ENCODE measurements at regions not wholly inside any gene's neighbourhood (a gene's known extent, or its start where the extent isn't known, plus 50 kb on each side); places are given as distances from the start of the nearest gene placed in this dataset.
A peak's percentile ranks its signal among the peaks of the same experiment; 100 is the strongest.

DNA sequence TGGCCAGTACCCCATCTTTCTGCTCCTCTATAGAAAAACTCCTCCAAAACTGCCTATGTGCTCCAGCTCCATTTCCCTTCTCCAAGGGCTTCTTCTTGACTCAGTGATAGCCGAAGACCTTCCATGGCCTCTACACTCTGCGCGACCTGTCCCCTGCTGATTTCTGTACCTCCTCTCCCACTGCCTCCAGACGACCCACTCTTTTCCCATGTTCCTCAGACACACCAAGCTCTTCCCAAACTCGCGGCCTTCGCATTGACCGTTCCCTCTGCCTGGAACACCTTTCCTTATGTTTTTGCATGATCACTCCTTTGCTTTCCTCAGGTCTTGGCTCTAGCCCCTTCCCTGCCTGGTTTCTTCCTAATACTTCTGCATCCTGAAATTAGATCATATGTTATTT, 255.6 kb upstream of the SDK2 start:
- peak in 1 of 2 experiments; percentile 22 for DNase-seq (ENCODE audit: low read depth in 1 of 2, low spot score in 2 of 2)
- Histone ChIP-seq H3K27ac (ENCODE audit: low read depth, low read length) (no peak overlapping the region), H3K4me2 (ENCODE audit: insufficient read depth in 1 of 2, low read depth in 2 of 2, low read length in 2 of 2) (no peak overlapping the region), H3K79me1 (ENCODE audit: low read depth, low read length) (no peaks in the 10 kb centered on the region), H3K4me3 (ENCODE audit: extremely low read depth in 1 of 4, insufficient read depth in 2 of 4, low read depth in 3 of 4, low read length in 4 of 4) (no peak overlapping the region), H3K27me3 (replicated peaks in 1 of 4; ENCODE audit: control insufficient read depth in 3 of 4, extremely low read depth in 1 of 4, insufficient read depth in 3 of 4, low read length in 3 of 4) (peaks cover 33 to 65% (median 51%) of the 10 kb centered on the region in 4 experiments), H3K18ac (ENCODE audit: extremely low read depth, low read length) (no peak overlapping the region), H3K36me3 (ENCODE audit: control insufficient read depth in 2 of 4, insufficient read depth in 4 of 4, low read length in 3 of 4) (no peaks in the 10 kb centered on the region), H3K4ac (replicated peaks; ENCODE audit: insufficient read length, low read depth, low read length) (no peak overlapping the region), H4K91ac (replicated peaks; ENCODE audit: insufficient read length, low read length) (no peak overlapping the region), H3K56ac (replicated peaks; ENCODE audit: insufficient read length, low read depth, low read length) (no peak overlapping the region), H3K14ac (ENCODE audit: insufficient read length) (no peak overlapping the region), H2BK12ac (ENCODE audit: low read depth, low read length) (no peak overlapping the region), H3K23ac (ENCODE audit: insufficient read length) (no peak overlapping the region), H3K9me3 (ENCODE audit: insufficient read depth in 2 of 2, low read depth in 1 of 2, low read length in 1 of 2) (no peaks in the 10 kb centered on the region), H3K4me1 (replicated peaks in 1 of 4; ENCODE audit: control insufficient read depth in 3 of 4, insufficient read depth in 4 of 4, low read length in 3 of 4) (peaks cover 3 to 15% (median 8%) of the 10 kb centered on the region in 4 experiments; a peak in 6 of 7 replicates), H2BK15ac (ENCODE audit: low read length) (no peak overlapping the region), H3K23me2 (ENCODE audit: low read depth, low read length) (peaks cover 10% of the 10 kb centered on the region), H2BK120ac (replicated peaks; ENCODE audit: low read depth, low read length) (no peak overlapping the region), H3K79me2 (ENCODE audit: control insufficient read depth in 1 of 2, insufficient read depth in 2 of 2, low read length in 2 of 2) (no peaks in the 10 kb centered on the region), H4K5ac (ENCODE audit: insufficient read length, low read depth, low read length) (no peak overlapping the region), H4K20me1 (replicated peaks in 1 of 2; ENCODE audit: control insufficient read depth in 1 of 2, insufficient read depth in 2 of 2, low read length in 2 of 2) (peaks cover 4 to 5% of the 10 kb centered on the region in 2 experiments), H4K8ac (ENCODE audit: extremely low read depth, insufficient read depth, low read length) (no peak overlapping the region), H3K9ac (replicated peaks in 1 of 4; ENCODE audit: extremely low read depth in 1 of 4, low read depth in 3 of 4, low read length in 3 of 4) (no peak overlapping the region), H2BK20ac (ENCODE audit: low read length) (no peak overlapping the region), H2BK5ac (ENCODE audit: low read depth, low read length) (no peak overlapping the region), H2AK5ac (ENCODE audit: low read depth, low read length) (no peak overlapping the region), H2AFZ (ENCODE audit: low read length) (no peak overlapping the region)
- ChIA-PET POLR2A (ENCODE audit: partially characterized antibody) (interaction anchor here (1.3 kb wide), 1 partner anchor 304 kb away, joined by 3 read pairs; the partner anchor contains the start of gene RPL38), CTCF (ENCODE audit: partially characterized antibody) (interaction anchor here (1.4 kb wide), 1 partner anchor 184 kb away, joined by 3 read pairs; no protein-coding TSS in a partner anchor)
- TF ChIP-seq GTF2F1 (IDR thresholded peaks at IDR 0.05; ENCODE audit: borderline replicate concordance, low read depth, low read length) (no peak), KDM4A (IDR thresholded peaks at IDR 0.05; ENCODE audit: low read depth, low read length, severe bottlenecking) (no peak), CEBPB (IDR thresholded peaks at IDR 0.05; ENCODE audit: low read depth, low read length) (no peak), HDAC2 (IDR thresholded peaks at IDR 0.05; ENCODE audit: borderline replicate concordance in 1 of 2, low read depth in 2 of 2, low read length in 2 of 2) (no peak), BACH1 (IDR thresholded peaks at IDR 0.05; ENCODE audit: low read length) (no peak), SAP30 (IDR thresholded peaks at IDR 0.05; ENCODE audit: insufficient read depth, insufficient replicate concordance, low read length) (no peak), RAD21 (IDR thresholded peaks at IDR 0.05 in 1 of 2, conservative IDR thresholded peaks at IDR 0.05 in 1 of 2; ENCODE audit: low read depth in 2 of 2, low read length in 2 of 2) (no peak), SIN3A (conservative IDR thresholded peaks at IDR 0.05 in 1 of 2, IDR thresholded peaks at IDR 0.05 in 1 of 2; ENCODE audit: low read depth in 1 of 2, low read length in 2 of 2) (no peak), GABPA (IDR thresholded peaks at IDR 0.05; ENCODE audit: borderline replicate concordance, insufficient read depth, low read length) (no peak), NRF1 (IDR thresholded peaks at IDR 0.05; ENCODE audit: low read depth, low read length) (no peak)
- TF ChIP-seq, protein P1, sequence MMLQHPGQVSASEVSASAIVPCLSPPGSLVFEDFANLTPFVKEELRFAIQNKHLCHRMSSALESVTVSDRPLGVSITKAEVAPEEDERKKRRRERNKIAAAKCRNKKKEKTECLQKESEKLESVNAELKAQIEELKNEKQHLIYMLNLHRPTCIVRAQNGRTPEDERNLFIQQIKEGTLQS (IDR thresholded peaks at IDR 0.05; ENCODE audit: insufficient read depth, low read depth, low read length), result no peak
- 89% methylated on average over 8 of the region's 8 CpGs; no CpG with 5 or more reads in 1 of the 2 experiments for WGBS, 2 experiments (ENCODE audit: extremely low coverage in 1 of 2, insufficient coverage in 1 of 2, insufficient read length in 1 of 2, insufficient replicate concordance in 2 of 2, low coverage in 1 of 2, low lambda C conversion rate in 2 of 2, missing lambda C conversion rate in 1 of 2)
- FAIRE-seq, result no peak
